ENCODE measurements at regions not wholly inside any gene's neighbourhood (a gene's known extent, or its start where the extent isn't known, plus 50 kb on each side); places are given as distances from the start of the nearest gene placed in this dataset.

DNA sequence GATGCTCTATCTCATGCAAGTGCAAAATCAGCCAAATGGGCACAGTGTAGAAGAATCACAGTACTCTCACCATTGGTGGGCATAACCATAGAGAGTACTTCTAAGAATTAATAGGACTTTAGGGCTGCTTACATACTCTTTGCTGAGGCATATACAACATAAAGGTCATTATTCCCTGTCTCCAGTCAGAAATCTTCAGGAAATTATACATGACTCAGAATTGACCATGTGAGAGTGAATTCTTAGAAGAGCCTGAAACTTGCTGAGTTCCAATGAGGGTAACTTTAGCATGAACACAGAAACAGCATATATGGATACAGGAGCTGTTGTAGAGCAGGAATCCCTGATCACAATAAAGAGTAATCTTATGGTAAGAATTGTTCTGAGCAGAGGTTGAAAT, 498.7 kb downstream of the TENT5A start:
- no peak for FAIRE-seq
- TF ChIP-seq, protein P1, sequence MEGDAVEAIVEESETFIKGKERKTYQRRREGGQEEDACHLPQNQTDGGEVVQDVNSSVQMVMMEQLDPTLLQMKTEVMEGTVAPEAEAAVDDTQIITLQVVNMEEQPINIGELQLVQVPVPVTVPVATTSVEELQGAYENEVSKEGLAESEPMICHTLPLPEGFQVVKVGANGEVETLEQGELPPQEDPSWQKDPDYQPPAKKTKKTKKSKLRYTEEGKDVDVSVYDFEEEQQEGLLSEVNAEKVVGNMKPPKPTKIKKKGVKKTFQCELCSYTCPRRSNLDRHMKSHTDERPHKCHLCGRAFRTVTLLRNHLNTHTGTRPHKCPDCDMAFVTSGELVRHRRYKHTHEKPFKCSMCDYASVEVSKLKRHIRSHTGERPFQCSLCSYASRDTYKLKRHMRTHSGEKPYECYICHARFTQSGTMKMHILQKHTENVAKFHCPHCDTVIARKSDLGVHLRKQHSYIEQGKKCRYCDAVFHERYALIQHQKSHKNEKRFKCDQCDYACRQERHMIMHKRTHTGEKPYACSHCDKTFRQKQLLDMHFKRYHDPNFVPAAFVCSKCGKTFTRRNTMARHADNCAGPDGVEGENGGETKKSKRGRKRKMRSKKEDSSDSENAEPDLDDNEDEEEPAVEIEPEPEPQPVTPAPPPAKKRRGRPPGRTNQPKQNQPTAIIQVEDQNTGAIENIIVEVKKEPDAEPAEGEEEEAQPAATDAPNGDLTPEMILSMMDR (IDR thresholded peaks at IDR 0.05; ENCODE audit: insufficient read depth, low read length, severe bottlenecking): no peak

DNA sequence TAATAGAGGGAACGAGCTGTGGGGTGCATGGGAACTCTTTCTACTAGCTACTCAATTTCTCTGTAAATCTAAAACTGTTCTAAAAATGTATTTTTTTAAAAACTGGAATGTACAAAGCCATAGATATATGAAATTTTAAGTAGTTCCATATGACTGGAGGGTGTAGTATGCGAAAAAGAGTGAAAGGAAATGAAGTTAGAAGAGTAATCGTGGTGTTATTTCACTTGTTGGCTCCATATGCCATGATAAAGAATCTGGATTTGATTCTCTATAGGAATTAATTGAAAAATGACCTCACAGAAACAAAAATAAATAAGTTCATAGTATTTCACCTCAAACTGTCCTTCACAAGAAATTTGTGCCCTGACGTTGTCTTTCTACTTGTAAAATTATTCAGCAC, 500.2 kb downstream of the TENT5A start:
- Histone ChIP-seq H3K4me3 (ENCODE audit: low read depth, low read length) (no peak overlapping the region), H3K27me3 (ENCODE audit: control insufficient read depth, insufficient read depth, low read length) (no peaks in the 10 kb centered on the region), H3K36me3 (ENCODE audit: control insufficient read depth, insufficient read depth, low read length) (no peaks in the 10 kb centered on the region)
- FAIRE-seq (no peak), DNase-seq (ENCODE audit: low read depth) (no peak)
- TF ChIP-seq, protein P1 (IDR thresholded peaks at IDR 0.05; ENCODE audit: insufficient read depth, low read length, severe bottlenecking): no peak

More for the DNA sequence above, 498.7 kb downstream of the TENT5A start:
- Histone ChIP-seq H3K27me3 (ENCODE audit: control insufficient read depth, insufficient read depth, low read length) (no peaks in the 10 kb centered on the region), H3K36me3 (ENCODE audit: control insufficient read depth, insufficient read depth, low read length) (no peaks in the 10 kb centered on the region), H3K4me3 (ENCODE audit: low read depth, low read length) (no peak overlapping the region)
- DNase-seq (ENCODE audit: low read depth): no peak

DNA sequence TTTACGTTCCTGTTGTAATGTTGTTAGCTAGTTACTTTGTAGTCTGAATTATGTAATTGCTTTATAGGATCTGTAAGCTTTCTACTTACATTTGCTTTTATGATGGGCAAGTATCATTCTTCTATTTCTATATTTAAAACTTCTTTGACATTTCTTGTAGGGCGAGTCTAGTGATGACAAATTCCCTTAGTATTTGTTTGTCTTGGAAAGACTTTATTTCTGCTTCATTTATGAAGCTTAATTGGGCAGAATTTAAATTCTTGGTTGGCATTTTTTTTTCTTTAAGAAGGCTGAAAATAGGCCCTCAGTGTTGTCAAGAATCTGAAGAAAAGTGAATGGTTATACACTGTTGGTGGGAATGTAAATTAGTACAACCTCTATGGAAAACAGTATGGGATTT, 506.3 kb downstream of the TENT5A start:
- FAIRE-seq: no peak
- DNase-seq (ENCODE audit: low read depth): no peak
- H3K36me3 ChIP-seq (ENCODE audit: control insufficient read depth, insufficient read depth, low read length): no peaks in the 10 kb centered on the region
- TF ChIP-seq, protein P1 (IDR thresholded peaks at IDR 0.05; ENCODE audit: insufficient read depth, low read length, severe bottlenecking): no peak
- H3K27me3 ChIP-seq (ENCODE audit: control insufficient read depth, insufficient read depth, low read length): no peaks in the 10 kb centered on the region
- no peak overlapping the region for H3K4me3 ChIP-seq (ENCODE audit: low read depth, low read length)

DNA sequence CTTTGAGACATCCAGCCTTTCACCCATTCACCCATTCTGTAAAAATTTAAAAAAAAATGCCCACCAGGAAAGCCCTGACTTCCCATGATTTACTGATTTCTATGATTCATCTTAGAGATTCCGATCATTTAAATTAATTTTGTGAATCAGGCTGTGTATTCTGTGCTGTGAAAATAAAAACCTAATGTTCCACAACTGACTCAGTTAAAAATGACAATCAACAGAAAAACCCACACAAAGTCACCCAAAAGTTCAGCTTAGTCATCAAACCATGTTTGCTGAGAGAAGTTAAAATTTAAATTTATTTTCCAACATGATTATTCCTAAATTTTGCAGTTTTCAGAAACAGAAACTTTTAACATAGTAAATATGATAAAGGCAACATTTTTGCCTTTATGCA, 509.9 kb downstream of the TENT5A start:
- H3K4me3 ChIP-seq (ENCODE audit: low read depth, low read length): no peak overlapping the region
- H3K27me3 ChIP-seq (ENCODE audit: control insufficient read depth, insufficient read depth, low read length): no peaks in the 10 kb centered on the region
- TF ChIP-seq, protein P1 (IDR thresholded peaks at IDR 0.05; ENCODE audit: insufficient read depth, low read length, severe bottlenecking): no peak
- FAIRE-seq (no peak), DNase-seq (ENCODE audit: low read depth) (no peak)
- no peaks in the 10 kb centered on the region for H3K36me3 ChIP-seq (ENCODE audit: control insufficient read depth, insufficient read depth, low read length)

- H3K36me3 ChIP-seq (ENCODE audit: control insufficient read depth, insufficient read depth, low read length): no peaks in the 10 kb centered on the region
- no peaks in the 10 kb centered on the region for H3K27me3 ChIP-seq (ENCODE audit: control insufficient read depth, insufficient read depth, low read length)
- DNase-seq (ENCODE audit: low read depth) (peak; percentile 32), FAIRE-seq (no peak)
- H3K4me3 ChIP-seq (ENCODE audit: low read depth, low read length): no peak overlapping the region
- TF ChIP-seq, protein P1 (IDR thresholded peaks at IDR 0.05; ENCODE audit: insufficient read depth, low read length, severe bottlenecking): peak; percentile 8
These were observed 511.1 kb downstream of the TENT5A start for GRCh38 chr6:81241126-81242041.
